NCI-H2227 (cell line): ENCODE measurements at regions not wholly inside any gene's neighbourhood (a gene's known extent, or its start where the extent isn't known, plus 50 kb on each side); places are given as distances from the start of the nearest gene placed in this dataset.

Source experiments
- DNase-seq: peaks from one replicate; lab custom pipeline; 2025; ENCODE audit not compliant: unreplicated experiment; lab: John Stamatoyannopoulos, UW

GRCh38 chr2:7905756-7906155, 776.1 kb upstream of the ID2 start:
- no peak for DNase-seq

- peak; percentile 42 for DNase-seq
Measured at GRCh38 chr2:7906431-7906830, 775.4 kb upstream of the ID2 start.

- DNase-seq = no peak
Measured at GRCh38 chr2:7907041-7907440, 774.8 kb upstream of the ID2 start.

DNA sequence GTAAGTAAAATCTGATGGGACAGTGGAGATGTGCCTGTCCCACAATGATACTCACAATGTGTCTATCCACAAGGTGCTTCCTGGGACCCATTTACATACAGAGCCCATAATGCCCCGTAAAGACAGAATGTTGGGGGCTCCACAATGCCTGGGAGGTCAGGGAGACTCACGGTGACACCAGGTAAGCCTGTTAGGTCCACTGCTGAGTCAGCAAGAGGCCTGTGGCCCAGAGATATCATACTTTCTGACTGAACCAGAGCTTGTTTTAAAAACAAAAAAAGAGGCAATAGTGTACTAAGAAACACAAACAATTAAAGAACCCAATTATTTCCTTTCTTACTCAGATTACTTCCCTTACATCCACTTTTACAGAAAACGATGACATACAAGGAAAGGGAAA, 771.1 kb upstream of the ID2 start:
- DNase-seq = no peak

- DNase-seq = no peak
Measured at GRCh38 chr2:7911196-7911595, 770.7 kb upstream of the ID2 start.

- no peak for DNase-seq
Measured at GRCh38 chr2:7913974-7914373, 767.9 kb upstream of the ID2 start.

- DNase-seq = no peak
Measured at GRCh38 chr2:7915302-7916091, 766.4 kb upstream of the ID2 start.

DNA sequence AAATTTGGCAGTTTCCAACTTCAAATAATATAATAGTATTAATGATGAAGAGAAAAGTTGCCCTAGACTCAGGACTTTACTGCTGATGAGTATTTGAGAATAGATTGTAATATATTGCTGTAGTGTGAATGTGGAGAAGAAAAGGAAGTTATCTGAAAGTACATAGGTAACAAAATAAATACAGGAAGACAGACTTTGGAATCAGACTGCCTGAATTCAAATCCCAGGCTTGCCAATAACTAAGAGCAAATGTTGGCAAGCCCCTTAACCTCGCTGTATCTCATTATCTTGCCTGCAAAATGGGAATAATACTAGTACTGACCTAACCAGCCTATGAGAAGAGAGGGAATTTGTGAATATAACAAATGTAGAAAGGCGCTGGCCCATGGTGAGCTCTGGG, 765.2 kb upstream of the ID2 start:
- no peak for DNase-seq

GRCh38 chr2:7919510-7919909, 762.3 kb upstream of the ID2 start:
- DNase-seq = no peak

DNA sequence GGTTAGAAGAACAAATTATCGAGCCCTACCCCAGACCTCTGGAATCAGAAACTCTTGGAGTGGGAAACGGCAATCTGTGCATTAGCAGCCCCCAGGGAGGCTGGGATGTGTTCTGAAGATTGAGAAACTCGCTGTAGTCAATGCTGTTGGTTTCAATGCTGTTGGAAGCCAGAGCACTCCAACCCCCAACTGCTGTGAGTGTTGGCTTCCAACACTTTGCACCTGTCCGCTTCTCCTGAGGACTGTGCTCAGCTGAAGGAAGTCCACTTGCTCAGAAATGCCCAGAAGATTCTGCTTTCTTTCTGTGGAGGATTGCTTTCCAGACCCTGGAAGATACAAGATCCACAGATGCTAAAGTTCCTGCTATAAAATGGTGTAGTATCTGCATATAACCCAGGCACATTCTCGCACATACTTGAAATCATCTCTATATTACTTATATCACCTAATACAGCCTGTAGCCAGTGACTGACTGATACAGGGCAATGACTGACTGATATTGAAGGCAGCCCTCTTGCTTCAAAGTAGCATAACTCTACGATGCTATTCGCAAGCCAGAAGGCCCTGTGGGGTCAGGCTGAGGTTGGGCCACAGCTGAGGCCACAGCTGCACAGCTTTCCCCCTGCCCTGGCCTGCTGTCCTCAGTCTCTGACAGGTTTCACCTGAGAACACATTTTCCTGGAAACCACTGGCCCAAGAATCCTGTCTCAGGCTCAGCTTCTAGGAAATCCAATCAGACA, 757.7 kb upstream of the ID2 start:
- DNase-seq = no peak

- DNase-seq = no peak
Measured at GRCh38 chr2:7925506-7925905, 756.4 kb upstream of the ID2 start.

DNA sequence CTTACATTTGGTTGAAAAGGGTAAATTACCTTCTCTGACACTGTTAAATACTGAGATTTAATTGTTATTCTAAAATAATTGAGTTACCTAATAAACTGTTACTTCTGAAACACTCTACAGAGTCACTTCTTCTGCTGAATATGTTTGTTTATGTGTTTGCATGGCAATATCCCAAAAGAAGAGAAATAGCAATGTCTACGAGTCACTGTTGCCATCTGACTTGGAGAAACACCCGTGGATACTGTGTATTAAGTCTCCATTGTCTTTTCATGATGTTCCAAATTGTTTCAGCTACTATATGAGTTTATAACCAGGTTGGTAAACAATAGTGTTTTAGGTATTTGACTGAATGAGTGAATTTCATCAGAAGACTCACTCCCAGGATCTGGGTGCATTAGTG, 754.2 kb upstream of the ID2 start:
- no peak for DNase-seq

GRCh38 chr2:7929281-7929680, 752.6 kb upstream of the ID2 start:
- no peak for DNase-seq

- no peak for DNase-seq
Measured at GRCh38 chr2:7930800-7931635, 750.8 kb upstream of the ID2 start.

DNA sequence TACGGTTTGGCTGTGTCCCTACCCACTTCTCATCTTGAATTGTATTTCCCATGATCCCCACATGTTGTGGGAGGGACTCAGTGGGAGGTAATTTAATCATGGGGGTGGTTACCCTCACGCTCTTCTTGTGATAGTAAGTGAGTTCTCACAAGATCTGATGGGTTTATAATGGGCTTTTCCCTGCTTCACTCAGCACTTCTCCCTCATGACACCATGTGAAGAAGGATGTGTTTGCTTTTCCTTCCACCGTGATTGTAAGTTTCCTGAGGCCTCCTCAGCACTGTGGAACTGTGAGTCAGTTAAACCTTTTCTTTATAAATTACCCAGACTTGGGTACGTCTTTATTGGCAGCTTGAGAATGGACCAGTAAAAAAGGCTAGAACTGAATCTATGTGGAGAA, 750.0 kb upstream of the ID2 start:
- DNase-seq = no peak

DNA sequence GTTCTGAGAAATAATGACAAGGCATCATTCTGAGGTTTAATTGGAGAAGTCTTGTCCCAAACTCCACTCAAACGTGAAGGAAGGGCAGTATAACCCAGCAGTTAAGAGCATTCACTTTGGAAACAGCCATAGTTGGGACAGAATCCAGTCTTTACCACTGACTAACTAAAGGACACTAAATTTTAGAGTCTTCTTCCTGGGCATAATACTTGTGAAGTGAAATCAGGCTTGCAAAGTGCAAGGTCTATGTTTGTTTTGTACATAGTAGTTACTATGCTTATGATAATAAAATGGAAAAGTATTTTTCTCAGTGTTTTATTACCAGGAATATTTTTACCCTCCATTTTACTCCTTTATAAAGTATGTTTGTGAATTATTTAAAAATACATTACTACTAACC, 748.2 kb upstream of the ID2 start:
- no peak for DNase-seq

DNA sequence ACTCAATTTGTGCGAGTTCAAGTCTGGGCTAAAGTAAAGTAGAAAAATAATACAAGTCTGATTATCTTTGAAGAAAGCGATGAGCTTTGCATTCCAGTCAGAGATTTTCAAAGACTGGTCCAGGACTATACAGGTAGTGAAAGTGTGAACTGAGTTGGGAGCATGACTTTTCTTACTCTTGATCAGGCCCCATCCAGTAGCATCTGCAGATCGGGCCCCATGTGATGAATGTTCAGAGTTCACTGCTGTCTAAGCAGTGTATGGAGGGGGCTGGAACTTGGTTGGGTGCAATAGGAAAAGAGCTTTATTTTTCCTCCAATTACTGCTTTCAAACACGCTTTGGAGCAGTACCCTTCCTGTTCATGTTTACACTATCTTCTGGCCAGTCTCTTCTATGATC, 747.4 kb upstream of the ID2 start:
- no peak for DNase-seq

DNA sequence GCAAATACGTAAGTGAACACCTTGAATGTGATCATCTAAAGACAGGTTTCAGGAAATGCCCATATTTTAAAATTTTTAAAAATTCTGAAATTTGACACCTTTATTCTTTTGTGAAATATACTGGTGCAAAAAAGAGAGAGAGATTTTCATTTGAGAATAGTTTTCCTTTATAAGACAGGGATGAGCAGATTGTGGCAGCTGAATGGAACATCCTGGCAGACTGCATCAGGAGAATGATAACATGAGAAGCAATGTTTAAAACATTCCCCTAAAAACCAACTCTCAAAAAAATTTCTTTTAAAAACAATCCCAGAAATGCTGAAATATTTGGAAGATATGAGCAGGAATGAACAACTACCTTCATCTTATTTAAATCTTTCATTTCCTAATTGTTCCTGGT, 744.8 kb upstream of the ID2 start:
- DNase-seq = no peak

DNA sequence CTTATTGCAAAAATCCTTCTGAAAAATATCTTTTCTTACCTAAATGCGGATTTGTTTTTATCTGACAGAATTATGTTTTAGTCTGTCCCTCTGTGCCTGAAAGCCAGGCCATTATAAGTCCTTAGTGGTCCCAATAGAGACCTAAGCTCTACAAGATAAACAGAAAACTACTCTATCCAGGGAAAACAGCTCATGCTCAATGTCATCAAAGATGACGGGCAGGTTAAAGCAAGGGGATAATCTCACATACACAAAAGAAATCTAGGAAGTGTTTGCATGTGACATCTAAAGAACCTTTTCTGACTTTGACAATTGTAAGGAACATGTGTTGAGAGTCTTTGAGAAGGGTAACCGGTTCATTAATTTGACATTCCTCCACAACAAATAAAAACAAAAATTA, 741.1 kb upstream of the ID2 start:
- no peak for DNase-seq

DNA sequence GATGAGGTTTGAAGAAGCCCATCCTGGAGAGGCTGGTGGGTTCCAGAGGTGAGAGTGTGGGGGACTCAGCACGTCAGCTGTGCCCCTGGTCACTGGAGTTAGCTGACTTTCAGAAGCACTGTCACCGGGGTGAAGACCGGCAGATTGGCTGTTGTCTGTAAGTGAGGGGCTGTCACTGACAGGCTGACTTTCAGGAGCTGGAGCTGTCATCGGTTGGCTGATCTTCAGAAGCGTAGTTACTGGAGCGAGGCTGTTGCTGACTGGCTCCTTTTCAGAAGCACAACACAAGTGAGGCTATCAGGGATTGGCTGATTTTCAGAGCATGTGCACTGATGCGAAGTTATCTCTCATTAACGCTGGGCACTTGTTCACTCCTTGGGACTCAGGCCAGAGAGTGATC, 738.4 kb upstream of the ID2 start:
- no peak for DNase-seq

DNA sequence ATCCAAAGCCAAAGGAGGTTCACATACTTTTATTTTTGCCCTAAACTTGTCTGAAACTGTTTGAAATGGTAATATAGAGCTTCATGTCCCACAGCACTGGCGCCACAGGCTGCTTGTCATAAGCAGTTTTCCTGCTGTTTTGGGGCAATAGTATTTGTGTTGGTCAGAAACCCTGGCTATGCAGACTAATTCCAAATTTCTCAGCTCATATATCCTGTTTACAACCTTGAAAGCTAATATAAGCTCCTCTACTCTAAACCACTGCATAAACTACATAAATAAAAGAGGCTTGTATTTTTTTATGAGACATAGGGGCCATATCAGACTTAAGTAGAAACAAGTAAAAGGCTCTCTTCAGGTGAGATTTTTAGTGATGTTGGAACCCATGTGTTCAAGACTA, 736.8 kb upstream of the ID2 start:
- no peak for DNase-seq
